DND-41 (cell line): ENCODE measurements at regions not wholly inside any gene's neighbourhood (a gene's known extent, or its start where the extent isn't known, plus 50 kb on each side); places are given as distances from the start of the nearest gene placed in this dataset.

Experiments used
- ATAC-seq: fragments of 200-7000 bp; cut with Tn5 transposase; 3 replicates; pipeline ENCODE4 v1.9.1; 2021; ENCODE audit warnings: low read depth; ENCODE audit not compliant: insufficient read depth
- DNase-seq: peaks from one replicate; pipeline ENCODE4 v3.0.0-alpha.2; 2020
- H2AFZ ChIP-seq: 2 replicates; pipeline ENCODE4 v1.6.0; 2012; ENCODE audit warnings: low read depth, low read length
- H3K27ac ChIP-seq: 2 replicates; pipeline ENCODE4 v1.5.1; 2012; ENCODE audit warnings: low read length, inconsistent platforms
- H3K27me3 ChIP-seq: fragments of 200-600 bp; sonication (generic); 2 replicates; pipeline ENCODE4 v1.6.0; 2012; ENCODE audit warnings: low read length, mild to moderate bottlenecking, inconsistent platforms; ENCODE audit not compliant: insufficient read depth, poor library complexity
- H3K36me3 ChIP-seq: 2 replicates; pipeline ENCODE4 v1.5.1; 2012; ENCODE audit warnings: low read length, inconsistent platforms; ENCODE audit not compliant: insufficient read depth
- H3K4me1 ChIP-seq: 2 replicates; pipeline ENCODE4 v1.5.1; 2012; ENCODE audit warnings: mild to moderate bottlenecking, low read length; ENCODE audit not compliant: insufficient read depth
- H3K4me2 ChIP-seq: 2 replicates; pipeline ENCODE4 v1.6.0; 2012; ENCODE audit warnings: mild to moderate bottlenecking, moderate library complexity, low read length, inconsistent platforms; ENCODE audit not compliant: insufficient read depth
- H3K4me3 ChIP-seq, 2 experiments: fragments of 200-600 bp in 1 of 2; shearing (Covaris generic) in 1 of 2; 2 replicates each; pipeline ENCODE4 v1.5.1; 2012 to 2016; ENCODE audit warnings: inconsistent platforms in 2 of 2, low read length in 2 of 2, mild to moderate bottlenecking in 2 of 2, low read depth in 1 of 2, moderate library complexity in 1 of 2
- H3K79me2 ChIP-seq: 2 replicates; pipeline ENCODE4 v1.6.0; 2012; ENCODE audit warnings: low read length, inconsistent platforms; ENCODE audit not compliant: insufficient read depth
- H3K9ac ChIP-seq: 2 replicates; pipeline ENCODE4 v1.6.0; 2012; ENCODE audit warnings: low read depth, mild to moderate bottlenecking, inconsistent platforms, low read length, moderate library complexity
- H3K9me3 ChIP-seq: 2 replicates; pipeline ENCODE4 v1.5.1; 2012; ENCODE audit warnings: low read length, moderate library complexity, mild to moderate bottlenecking, inconsistent platforms; ENCODE audit not compliant: insufficient read depth, severe bottlenecking
- H4K20me1 ChIP-seq: 2 replicates; pipeline ENCODE4 v1.6.0; 2012; ENCODE audit warnings: low read length; ENCODE audit not compliant: insufficient read depth
- CTCF ChIP-seq: IDR thresholded peaks from 2 replicates; pipeline ENCODE4 v1.5.1; 2012; ENCODE audit warnings: borderline replicate concordance, low read length, moderate library complexity, mild to moderate bottlenecking; ENCODE audit not compliant: poor library complexity, severe bottlenecking; ENCODE audit errors: extremely low read depth
- EZH2 ChIP-seq: IDR thresholded peaks from 3 replicates; pipeline ENCODE4 v1.6.1; 2012; ENCODE audit warnings: borderline replicate concordance, low read depth, mild to moderate bottlenecking, moderate library complexity, low read length, inconsistent platforms; ENCODE audit not compliant: severe bottlenecking

GRCh38 chr10:131387018-131387529 lies 75.6 kb upstream of the TCERG1L start:
- Histone ChIP-seq H3K4me1 (no peaks in the 10 kb centered on the region), H3K79me2 (no peaks in the 10 kb centered on the region), H4K20me1 (no peaks in the 10 kb centered on the region), H3K9ac (no peak overlapping the region), H3K4me3 (no peak overlapping the region), H3K9me3 (no peaks in the 10 kb centered on the region), H2AFZ (no peak overlapping the region), H3K27ac (no peak overlapping the region), H3K36me3 (no peaks in the 10 kb centered on the region), H3K27me3 (no peaks in the 10 kb centered on the region), H3K4me2 (no peak overlapping the region)
- TF ChIP-seq CTCF = no peak
- TF ChIP-seq EZH2 = no peak
- ATAC-seq = no peak
- no peak for DNase-seq

GRCh38 chr10:131391936-131392335 lies 80.4 kb upstream of the TCERG1L start:
- Histone ChIP-seq H3K9ac (no peak overlapping the region), H3K4me3 (no peak overlapping the region), H3K27ac (no peak overlapping the region), H3K9me3 (no peaks in the 10 kb centered on the region), H3K4me2 (no peak overlapping the region), H2AFZ (no peak overlapping the region), H4K20me1 (no peaks in the 10 kb centered on the region), H3K27me3 (no peaks in the 10 kb centered on the region), H3K79me2 (no peaks in the 10 kb centered on the region), H3K4me1 (no peaks in the 10 kb centered on the region), H3K36me3 (no peaks in the 10 kb centered on the region)
- ATAC-seq = no peak
- no peak for DNase-seq
- TF ChIP-seq CTCF (no peak), EZH2 (no peak)

- TF ChIP-seq CTCF = peak; percentile 20
- TF ChIP-seq EZH2 = no peak
- H3K79me2 ChIP-seq = no peaks in the 10 kb centered on the region
- DNase-seq (no peak), ATAC-seq (no peak)
- no peaks in the 10 kb centered on the region for H3K4me1 ChIP-seq
- no peak overlapping the region for H3K4me3 ChIP-seq
- no peaks in the 10 kb centered on the region for H3K36me3 ChIP-seq
- no peak overlapping the region for H3K9ac ChIP-seq
- H2AFZ ChIP-seq = no peak overlapping the region
- H3K4me2 ChIP-seq = no peak overlapping the region
- no peak overlapping the region for H3K27ac ChIP-seq
- H4K20me1 ChIP-seq = 0 out of 2 replicates have a peak, but pooled peaks cover 5% of the 10 kb centered on the region
- no peaks in the 10 kb centered on the region for H3K9me3 ChIP-seq
- no peaks in the 10 kb centered on the region for H3K27me3 ChIP-seq
Measured at GRCh38 chr10:131396121-131397050, 84.9 kb upstream of the TCERG1L start.
